Kidney epithelial cell (primary cell): ENCODE measurements at regions not wholly inside any gene's neighbourhood (a gene's known extent, or its start where the extent isn't known, plus 50 kb on each side); places are given as distances from the start of the nearest gene placed in this dataset.

Experiments
- DNase-seq: peaks from one replicate; pipeline ENCODE4 v3.0.0-alpha.2; 2010; ENCODE audit warnings: low read depth
- H3K27me3 ChIP-seq: 2 replicates; pipeline ENCODE4 v1.6.0; 2011; ENCODE audit warnings: low read length; ENCODE audit not compliant: control insufficient read depth, insufficient read depth
- H3K36me3 ChIP-seq: 2 replicates; pipeline ENCODE4 v1.5.1; 2011; ENCODE audit warnings: low read length; ENCODE audit not compliant: control insufficient read depth, insufficient read depth
- H3K4me3 ChIP-seq: 2 replicates; pipeline ENCODE4 v1.5.1; 2011; ENCODE audit warnings: low read depth, mild to moderate bottlenecking, control low read depth, low read length
- CTCF ChIP-seq: IDR thresholded peaks from 2 replicates; pipeline ENCODE4 v1.5.1; 2011; ENCODE audit warnings: mild to moderate bottlenecking, moderate library complexity, low read length, control low read depth, inconsistent platforms; ENCODE audit not compliant: insufficient read depth, poor library complexity, severe bottlenecking

- Histone ChIP-seq H3K4me3 (no peak overlapping the region), H3K36me3 (no peaks in the 10 kb centered on the region), H3K27me3 (no peaks in the 10 kb centered on the region)
- TF ChIP-seq CTCF: no peak
- DNase-seq: no peak
Measured at GRCh38 chr5:62727861-62728260, 149.2 kb downstream of the LRRC70 start.

GRCh38 chr5:62727184-62727583 is 148.6 kb downstream of the LRRC70 start:
- no peak overlapping the region for H3K4me3 ChIP-seq
- no peaks in the 10 kb centered on the region for H3K27me3 ChIP-seq
- DNase-seq: no peak
- H3K36me3 ChIP-seq: no peaks in the 10 kb centered on the region
- no peak for TF ChIP-seq CTCF

- Histone ChIP-seq H3K4me3 (no peak overlapping the region), H3K27me3 (no peaks in the 10 kb centered on the region), H3K36me3 (no peaks in the 10 kb centered on the region)
- no peak for TF ChIP-seq CTCF
- DNase-seq: no peak
Measured at GRCh38 chr5:62722360-62722759, 143.7 kb downstream of the LRRC70 start.

DNA sequence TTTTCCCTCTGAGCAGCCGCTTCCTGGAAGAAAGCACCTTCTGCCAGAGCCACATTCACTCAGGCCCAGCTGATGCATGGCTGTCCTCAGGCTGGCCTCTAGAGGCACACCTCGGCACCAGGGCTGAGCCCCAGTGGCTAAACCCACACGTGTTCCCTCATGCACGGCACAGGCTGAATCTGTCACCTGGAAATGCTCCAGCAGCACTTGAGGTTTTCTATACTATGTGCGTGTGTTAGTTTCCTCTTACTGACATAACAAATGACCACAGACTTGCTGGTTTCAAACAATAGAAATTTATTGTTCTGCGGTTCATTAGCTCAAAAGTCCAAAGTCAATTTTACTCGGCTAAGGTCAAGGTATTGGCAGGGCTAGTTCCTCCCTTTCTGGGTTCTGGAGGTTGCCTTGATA is 141.4 kb downstream of the LRRC70 start:
- H3K4me3 ChIP-seq: no peak overlapping the region
- H3K36me3 ChIP-seq: no peaks in the 10 kb centered on the region
- peak; percentile 49 for DNase-seq
- H3K27me3 ChIP-seq: no peaks in the 10 kb centered on the region
- TF ChIP-seq CTCF: peak; percentile 67

DNA sequence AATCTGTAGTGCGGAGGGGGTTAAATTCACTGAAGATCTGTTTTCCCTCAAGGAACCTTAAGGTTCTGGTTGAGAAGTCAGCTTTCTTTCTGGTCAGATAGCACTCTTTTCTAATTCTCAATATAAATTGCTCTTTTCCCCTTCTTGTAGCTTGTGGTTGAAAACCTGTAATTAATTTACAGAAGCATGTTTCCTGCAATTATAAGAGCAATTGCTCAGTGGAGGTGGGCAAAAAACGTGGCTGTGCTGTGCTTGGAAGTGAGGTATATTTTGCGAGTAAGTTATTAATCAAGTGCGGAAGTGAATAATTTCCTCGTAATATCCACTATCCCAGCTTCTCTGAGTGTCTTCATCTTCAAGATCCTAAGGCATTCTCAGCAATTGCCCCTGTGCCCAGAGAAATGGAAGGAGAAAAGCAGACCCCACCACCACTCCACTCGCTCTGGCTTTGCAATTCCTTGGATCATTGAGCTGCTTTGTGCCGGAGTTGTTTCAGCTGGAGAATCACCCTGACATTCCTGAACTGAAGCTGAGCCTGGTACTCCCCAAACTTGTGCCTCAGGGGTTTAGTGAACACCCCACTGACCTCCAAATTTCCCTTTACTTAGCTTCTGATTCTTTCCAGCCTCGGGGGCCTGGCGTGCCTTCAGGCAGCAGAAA is 140.6 kb downstream of the LRRC70 start:
- DNase-seq: peak; percentile 19

More for the DNA sequence above, 140.6 kb downstream of the LRRC70 start:
- no peak for TF ChIP-seq CTCF
- Histone ChIP-seq H3K27me3 (no peaks in the 10 kb centered on the region), H3K4me3 (no peak overlapping the region), H3K36me3 (no peaks in the 10 kb centered on the region)
